ENCODE measurements at regions not wholly inside any gene's neighbourhood (a gene's known extent, or its start where the extent isn't known, plus 50 kb on each side); places are given as distances from the start of the nearest gene placed in this dataset.

DNA sequence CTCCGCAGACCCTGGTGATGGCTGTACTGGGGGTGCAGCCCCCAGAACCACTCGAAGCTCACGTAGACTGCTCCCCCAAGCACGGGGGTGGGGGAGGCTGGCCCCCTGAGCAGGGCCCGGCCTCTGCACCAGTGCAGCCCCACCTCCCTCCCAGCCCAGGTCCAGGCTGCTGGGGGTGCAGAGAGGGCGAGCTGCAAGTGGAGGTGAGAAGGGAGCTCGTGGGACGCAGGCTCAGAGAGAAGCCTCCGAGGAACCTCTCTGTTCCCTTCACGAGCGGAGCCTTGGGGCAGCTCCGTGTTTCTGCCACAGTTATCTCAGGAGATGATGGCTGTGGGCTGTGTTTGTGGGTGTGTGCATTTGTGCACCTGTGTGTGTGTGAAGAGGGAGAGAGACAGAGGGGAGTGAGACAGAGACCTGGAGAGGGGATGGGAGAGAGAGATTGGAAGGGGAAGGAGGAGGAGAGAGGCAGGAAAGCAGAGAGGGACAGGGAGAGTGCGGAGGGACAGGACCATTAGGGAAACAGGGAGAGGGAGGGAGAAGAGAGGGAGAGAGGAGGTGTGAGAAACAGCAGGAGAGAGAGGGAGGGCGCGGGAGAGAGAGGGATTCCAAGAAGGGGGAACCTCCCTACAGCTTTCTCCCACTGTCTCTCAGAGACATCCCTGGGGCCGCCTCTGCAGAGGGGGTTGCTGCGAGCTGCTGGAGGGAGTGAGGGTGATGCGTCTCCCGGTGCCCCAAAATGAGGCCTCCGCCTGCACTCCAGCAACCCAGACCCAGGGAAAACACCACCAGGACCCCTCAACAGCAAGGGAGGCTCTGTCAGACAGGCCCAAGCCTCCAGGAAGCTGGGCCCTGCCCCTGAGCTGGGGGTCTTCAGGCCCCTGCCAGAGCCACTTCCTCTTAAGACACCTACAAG is 1488.6 kb downstream of the BRD1 start:
- intact Hi-C loops (cut with micrococcal nuclease): no loop called here
- Histone ChIP-seq H3K4me1 (ENCODE audit: insufficient read depth, low read length) (no peaks in the 10 kb centered on the region), H3K27ac (ENCODE audit: low read length) (no peak overlapping the region), H2AFZ (ENCODE audit: low read length) (no peak overlapping the region), H3K27me3 (ENCODE audit: low read length) (no peaks in the 10 kb centered on the region), H3K79me2 (ENCODE audit: low read length) (no peaks in the 10 kb centered on the region), H3K9me2 (replicated peaks; ENCODE audit: low read length) (no peaks in the 10 kb centered on the region), H3K36me3 (ENCODE audit: low read depth, low read length) (no peaks in the 10 kb centered on the region), H3F3A (ENCODE audit: low read length, unreplicated experiment) (no peaks in the 10 kb centered on the region), H3K9ac (ENCODE audit: low read length) (no peak overlapping the region), H3K4me2 (ENCODE audit: low read length) (no peak overlapping the region), H3K4me3 (ENCODE audit: low read length) (no peak overlapping the region), H4K20me1 (ENCODE audit: low read length) (no peaks in the 10 kb centered on the region), H3K9me3 (ENCODE audit: low read length) (no peaks in the 10 kb centered on the region)
- POLR2A ChIA-PET (ENCODE audit: unreplicated experiment): no interaction called here
- CTCF ChIA-PET: no interaction called here
- no TSS peak for BruUV-seq (replicated peaks)
- DNase-seq: no peak
- no peak for ATAC-seq
- no peak for TF ChIP-seq CTCF (conservative IDR thresholded peaks at IDR 0.05; ENCODE audit: low read depth, low read length)
- no peak for TF ChIP-seq EZH2 (IDR thresholded peaks at IDR 0.05; ENCODE audit: low read length, unreplicated experiment)
- TF ChIP-seq EZH2phosphoT487 (IDR thresholded peaks at IDR 0.05; ENCODE audit: borderline replicate concordance, low read length): no peak

GRCh38 chr22:48337957-48338792 is 1489.5 kb downstream of the BRD1 start:
- Histone ChIP-seq H3K4me1 (ENCODE audit: insufficient read depth, low read length) (no peaks in the 10 kb centered on the region), H3K9me3 (ENCODE audit: low read length) (no peaks in the 10 kb centered on the region), H3K79me2 (ENCODE audit: low read length) (no peaks in the 10 kb centered on the region), H3K27me3 (ENCODE audit: low read length) (no peaks in the 10 kb centered on the region), H3F3A (ENCODE audit: low read length, unreplicated experiment) (no peaks in the 10 kb centered on the region), H2AFZ (ENCODE audit: low read length) (no peak overlapping the region), H3K9ac (ENCODE audit: low read length) (no peak overlapping the region), H3K36me3 (ENCODE audit: low read depth, low read length) (no peaks in the 10 kb centered on the region), H3K27ac (ENCODE audit: low read length) (no peak overlapping the region), H3K9me2 (replicated peaks; ENCODE audit: low read length) (no peaks in the 10 kb centered on the region), H3K4me2 (ENCODE audit: low read length) (no peak overlapping the region), H3K4me3 (ENCODE audit: low read length) (no peak overlapping the region), H4K20me1 (ENCODE audit: low read length) (no peaks in the 10 kb centered on the region)
- TF ChIP-seq EZH2phosphoT487 (IDR thresholded peaks at IDR 0.05; ENCODE audit: borderline replicate concordance, low read length) (no peak), EZH2 (IDR thresholded peaks at IDR 0.05; ENCODE audit: low read length, unreplicated experiment) (no peak), CTCF (conservative IDR thresholded peaks at IDR 0.05; ENCODE audit: low read depth, low read length) (no peak)
- ChIA-PET CTCF (no interaction called here), POLR2A (ENCODE audit: unreplicated experiment) (no interaction called here)
- intact Hi-C loops (cut with micrococcal nuclease): no loop called here
- no peak for DNase-seq
- no peak for ATAC-seq
- BruUV-seq (replicated peaks): no TSS peak

Data from PC-3 (cell line).